HG02885 (cell line): ENCODE measurements at regions not wholly inside any gene's neighbourhood (a gene's known extent, or its start where the extent isn't known, plus 50 kb on each side); places are given as distances from the start of the nearest gene placed in this dataset.
"Not testable (repeated sequence)": the region's sequence is repeated elsewhere in the genome, so short reads cannot be mapped to it uniquely, and the experiment has no call there.

ENCODE experiments used
- ATAC-seq: cut with Tn5 transposase; IDR thresholded peaks from one replicate; pipeline ENCODE4 v1.9.1; 2021; ENCODE audit warnings: mild to moderate bottlenecking; ENCODE audit not compliant: unreplicated experiment, poor library complexity

DNA sequence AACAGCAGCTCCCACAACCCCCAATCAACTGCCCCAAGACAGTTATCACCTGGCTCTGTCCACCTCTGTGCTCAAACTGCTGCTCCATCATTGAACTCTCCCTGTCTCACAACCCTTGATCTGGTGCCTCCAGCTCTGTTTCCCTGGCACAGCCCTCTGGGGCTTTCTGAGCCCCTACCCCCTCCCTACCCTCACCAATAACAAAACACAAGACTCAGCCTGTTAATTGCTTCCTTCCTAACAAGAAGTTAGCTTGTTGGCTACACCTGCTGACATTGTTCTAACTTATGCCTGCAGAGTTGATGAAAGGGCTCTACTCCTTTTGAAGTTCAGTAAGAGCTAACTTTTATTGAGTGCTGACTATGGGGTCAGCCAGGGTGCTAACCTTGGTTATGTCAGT is 99.4 kb upstream of the FNDC3A start:
- ATAC-seq = no peak

DNA sequence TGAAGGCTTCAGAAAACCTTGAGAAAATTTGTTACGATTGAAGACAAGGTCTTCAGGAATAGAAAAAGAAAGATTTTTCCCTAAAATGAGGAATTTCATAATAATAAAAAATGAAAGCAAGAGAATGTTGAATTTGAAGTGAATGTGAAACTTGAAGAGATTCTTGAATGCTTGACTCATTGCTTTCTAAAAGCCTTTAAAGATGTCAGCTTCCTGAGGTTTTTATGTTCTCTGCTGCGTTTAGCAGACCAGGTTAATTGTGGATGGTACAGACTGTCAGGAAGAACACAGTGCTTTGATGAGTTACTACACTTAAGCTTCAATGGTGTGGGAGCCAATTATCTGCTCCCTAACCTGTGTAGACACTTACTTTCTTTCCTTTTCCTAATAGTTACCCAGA is 96.3 kb upstream of the FNDC3A start:
- ATAC-seq = no peak

DNA sequence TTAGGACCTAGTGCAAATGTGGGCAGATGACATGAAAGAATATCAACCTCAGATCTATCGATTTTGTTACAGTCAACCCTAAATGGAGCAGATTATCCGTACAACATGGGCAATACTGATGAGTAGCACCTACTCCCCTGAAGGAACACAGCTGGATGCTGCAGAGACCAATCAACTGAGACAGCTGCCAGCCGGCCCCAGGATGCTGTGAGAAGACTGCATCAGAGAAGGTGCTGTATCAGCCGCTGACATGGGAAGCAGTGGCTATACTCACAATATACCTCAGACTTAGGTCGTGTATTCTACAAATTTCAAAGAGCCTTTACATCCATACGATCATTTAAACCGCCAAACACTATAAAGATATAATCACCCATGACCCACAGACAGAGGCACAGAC is 95.9 kb upstream of the FNDC3A start:
- ATAC-seq = no peak

DNA sequence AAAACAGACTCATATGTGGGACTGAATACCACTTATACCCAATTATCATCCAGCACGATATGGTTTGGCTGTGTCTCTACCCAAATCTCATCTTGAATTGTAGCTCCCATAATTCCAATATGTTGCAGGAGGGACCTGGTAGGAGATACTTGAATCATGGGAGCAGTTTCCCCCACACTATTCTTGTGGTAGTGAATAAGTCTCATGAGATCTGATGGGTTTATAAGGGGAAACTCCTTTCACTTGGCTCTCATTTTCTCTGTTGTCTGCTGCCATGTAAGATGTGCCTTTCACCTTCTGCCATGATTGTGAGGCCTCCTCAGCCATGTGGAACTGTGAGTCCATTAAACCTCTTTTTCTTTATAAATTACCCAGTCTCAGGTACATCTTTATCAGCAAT is 91.9 kb upstream of the FNDC3A start:
- not testable (repeated sequence) for ATAC-seq

DNA sequence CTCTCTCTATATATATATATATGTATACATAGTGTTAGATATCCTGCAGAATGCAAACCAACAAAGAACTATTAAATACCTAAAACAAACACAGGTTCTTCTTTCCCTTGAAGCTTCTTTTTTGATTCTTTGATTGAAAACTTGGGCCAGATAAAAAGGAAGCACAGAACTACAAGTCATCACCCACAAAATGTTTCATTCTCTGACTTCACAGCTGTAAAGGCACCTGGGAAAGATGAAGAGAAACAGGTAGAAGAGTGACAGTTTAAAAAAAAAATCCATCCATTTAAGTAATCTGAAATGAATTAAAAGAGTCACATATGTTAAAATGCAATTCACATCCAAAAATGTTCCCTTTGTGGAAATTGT is 90.7 kb upstream of the FNDC3A start:
- no peak for ATAC-seq

DNA sequence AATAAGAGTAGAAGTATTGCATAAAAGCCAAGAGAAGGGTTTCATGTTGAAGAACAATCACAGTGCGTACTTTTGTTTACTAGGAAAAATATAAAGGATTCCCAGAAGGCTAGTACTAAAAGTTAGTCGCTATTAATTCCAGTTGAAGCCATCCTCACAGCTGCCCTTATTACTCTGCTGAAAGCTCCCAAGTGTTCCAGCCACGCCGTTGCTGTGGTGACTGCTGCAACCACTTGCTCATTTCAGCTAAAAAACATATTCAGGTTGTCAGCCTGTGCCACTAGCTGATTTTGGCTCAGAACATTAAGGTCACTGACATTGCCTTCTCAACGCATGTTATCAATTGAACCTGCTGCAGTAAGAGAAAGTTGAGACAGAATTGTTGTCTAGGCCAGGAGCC is 87.1 kb upstream of the FNDC3A start:
- no peak for ATAC-seq

DNA sequence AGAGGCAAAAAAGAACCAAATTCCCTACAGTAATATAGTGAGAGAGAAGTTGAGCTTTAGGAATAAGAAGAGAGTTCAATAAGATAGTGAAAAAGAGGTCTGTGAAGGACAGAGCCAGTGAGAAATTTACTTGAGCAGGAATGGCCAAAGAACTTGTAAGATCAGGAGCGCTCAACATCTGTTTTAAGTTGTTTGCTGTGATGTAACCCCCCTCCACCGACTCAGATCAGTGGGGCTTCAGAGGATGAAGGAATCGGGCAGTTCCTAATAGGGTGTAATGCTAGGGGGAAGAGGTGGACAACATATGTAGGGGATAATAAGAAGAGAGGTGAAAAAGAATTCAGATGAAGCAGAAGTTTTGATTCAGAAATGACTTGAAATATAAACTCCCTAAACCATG is 85.3 kb upstream of the FNDC3A start:
- ATAC-seq = no peak

DNA sequence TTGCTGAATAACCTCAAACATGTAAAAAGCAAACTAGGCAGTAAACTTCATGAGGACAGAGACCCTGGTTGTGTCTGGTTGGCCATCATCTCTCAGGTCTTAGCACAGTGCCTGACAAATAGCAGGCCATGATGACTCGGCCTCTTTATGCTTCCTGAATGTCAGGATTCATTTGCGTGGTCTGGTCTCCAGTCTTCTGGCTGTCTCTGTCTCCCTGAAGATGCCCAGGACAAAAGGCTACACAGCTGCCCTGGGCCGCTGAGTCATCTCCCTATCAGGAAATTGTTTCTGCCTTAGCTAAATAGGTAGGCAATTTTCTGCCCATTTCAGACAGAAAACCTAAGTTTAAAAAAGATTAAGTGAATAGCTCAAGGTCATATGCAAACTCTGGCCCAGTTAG is 84.1 kb upstream of the FNDC3A start:
- ATAC-seq = no peak

DNA sequence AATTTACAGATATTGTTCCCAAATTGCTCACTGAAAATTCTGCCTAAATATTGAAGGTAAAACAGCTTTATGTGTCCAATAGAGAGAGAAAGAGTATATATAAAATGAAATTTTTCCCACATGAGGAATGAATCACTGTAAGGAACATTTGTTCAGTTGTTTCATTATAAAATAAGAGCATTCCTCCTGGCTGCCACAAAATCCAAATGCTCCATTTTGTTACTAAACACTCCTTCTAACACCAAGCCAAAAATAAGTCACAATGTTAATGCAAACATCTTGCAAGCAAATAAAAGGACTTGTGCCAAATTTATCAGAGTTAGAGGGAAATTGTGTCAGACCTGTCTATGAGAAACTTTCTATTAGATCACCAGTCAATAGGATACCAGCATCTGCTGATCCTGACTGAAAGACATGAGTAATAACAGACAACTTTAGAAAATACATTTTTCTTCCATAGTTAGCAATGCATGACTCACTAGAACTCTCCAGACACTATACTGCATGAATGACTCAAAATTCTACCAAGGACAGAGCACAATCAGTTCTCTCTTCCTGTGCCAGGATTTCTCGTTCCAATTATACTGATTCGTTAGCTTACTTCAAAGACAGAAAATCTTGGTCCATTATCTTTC is 83.5 kb upstream of the FNDC3A start:
- peak; percentile 85 for ATAC-seq

DNA sequence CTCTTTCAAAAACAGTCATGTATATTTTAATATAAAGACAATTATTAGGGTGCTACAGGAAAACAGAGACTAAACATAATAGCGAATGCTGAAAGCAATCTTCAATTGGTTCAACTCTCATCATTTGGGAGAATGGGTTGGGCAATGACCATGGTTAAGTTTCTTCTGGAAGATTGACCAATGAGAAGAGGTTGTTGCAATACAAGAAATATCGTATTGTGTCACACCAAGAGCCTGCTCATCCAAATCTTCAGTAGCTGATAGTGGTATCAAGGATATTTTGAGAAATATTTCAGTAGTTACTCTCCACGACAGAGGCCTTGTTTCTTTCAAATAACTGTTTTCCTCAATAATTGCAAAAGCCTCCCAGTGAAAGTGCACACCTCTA is 83.0 kb upstream of the FNDC3A start:
- ATAC-seq = no peak

DNA sequence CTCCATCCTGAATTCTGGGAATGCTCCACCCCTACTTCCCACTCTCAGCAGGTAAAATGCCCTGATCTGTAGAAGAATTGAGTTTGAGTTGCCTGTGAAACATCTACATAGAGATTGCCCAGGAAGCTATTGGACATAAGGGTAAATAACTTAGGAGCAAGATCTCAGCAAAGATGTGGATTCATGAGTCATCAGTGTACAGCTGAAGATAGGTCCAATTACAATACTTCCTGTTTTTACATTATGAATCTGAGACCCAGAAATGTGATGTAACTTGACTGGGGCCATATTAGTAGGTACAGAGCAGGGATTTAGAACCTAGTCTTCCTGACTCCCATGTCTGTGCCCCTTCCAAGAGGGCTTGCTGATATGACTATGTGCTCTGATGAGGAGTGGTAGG is 79.4 kb upstream of the FNDC3A start:
- ATAC-seq = no peak

DNA sequence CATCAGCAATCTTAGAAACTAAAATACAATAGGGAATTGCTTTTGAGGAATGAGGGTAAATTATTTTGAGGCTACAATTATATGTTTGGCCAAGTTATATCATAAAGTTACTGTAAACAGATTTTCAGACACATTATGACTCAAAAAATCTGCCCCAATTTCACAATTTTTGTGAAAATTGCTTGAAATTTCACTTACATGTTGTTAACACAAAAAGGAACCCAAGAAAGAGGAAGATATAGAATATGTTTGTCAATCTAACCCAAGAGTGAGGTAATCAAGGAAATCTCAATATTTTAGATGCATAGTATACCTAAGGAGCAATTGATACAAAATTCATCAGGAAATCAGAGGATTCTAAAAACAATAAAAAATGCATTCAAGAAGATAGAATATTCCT is 73.9 kb upstream of the FNDC3A start:
- ATAC-seq = no peak

DNA sequence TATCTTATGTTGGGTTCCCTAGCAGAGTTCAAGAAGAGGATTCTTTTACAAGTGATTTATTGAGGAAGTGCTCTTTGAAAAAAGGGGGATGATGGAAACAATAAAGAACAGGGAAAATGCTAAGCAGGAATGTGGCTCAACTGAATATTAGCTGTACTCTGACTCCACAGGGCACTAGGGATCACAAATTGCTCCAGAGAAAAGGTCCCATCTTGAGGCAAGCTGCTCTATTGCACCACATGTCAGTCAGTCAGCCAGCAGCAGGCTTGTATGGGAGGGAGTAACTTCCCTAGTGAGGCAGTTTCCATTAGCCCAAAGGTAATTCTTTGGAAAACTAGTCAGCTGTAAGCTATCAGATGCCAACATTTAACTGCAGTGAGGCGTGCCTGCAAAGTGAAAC is 73.3 kb upstream of the FNDC3A start:
- no peak for ATAC-seq

DNA sequence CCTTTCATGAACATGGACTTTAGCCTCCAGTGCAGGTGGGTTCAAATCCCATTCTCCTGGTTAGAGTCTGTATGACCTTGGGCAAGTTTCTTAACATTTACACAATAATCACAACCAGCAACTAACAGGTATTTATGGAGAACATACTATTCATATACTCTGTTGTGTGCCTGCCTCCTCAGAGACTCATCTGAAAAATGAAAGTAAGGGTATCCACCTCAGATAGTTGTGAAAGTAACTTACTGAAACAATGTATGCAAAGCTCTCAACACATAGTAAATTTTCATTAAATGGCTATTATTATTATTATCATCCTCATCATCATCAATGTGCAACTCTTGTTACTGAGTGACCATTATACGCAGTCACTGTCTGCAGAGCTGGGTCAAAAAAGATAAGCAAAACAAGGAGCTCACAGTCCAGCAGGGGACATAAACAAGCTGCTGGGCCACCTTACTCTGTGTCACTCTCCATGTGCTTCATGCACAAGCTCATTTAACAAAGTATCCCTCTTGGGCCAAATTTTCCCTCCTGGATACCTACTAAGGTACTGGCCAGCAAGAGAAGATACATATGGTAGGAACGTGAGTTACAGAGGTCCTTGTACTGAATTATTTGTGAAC is 70.9 kb upstream of the FNDC3A start:
- no peak for ATAC-seq

DNA sequence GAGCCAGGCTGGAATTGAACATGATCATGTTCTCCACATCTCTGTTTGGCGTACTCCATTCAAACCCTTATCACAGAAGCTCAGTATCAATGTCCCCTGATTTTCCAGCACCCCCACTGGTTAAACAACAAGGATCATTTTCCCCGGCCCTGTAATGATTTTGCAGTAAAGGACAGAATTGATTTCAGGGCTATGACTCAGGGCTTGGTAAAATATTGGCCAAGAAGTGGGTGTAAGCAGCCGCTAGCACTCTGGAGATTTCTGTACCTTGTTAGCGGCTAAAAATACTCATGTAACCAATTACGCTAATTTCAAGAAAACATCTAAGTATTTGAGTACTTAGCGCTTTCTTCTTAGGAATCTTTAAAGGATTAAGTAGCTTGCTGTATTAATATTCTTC is 69.5 kb upstream of the FNDC3A start:
- no peak for ATAC-seq

DNA sequence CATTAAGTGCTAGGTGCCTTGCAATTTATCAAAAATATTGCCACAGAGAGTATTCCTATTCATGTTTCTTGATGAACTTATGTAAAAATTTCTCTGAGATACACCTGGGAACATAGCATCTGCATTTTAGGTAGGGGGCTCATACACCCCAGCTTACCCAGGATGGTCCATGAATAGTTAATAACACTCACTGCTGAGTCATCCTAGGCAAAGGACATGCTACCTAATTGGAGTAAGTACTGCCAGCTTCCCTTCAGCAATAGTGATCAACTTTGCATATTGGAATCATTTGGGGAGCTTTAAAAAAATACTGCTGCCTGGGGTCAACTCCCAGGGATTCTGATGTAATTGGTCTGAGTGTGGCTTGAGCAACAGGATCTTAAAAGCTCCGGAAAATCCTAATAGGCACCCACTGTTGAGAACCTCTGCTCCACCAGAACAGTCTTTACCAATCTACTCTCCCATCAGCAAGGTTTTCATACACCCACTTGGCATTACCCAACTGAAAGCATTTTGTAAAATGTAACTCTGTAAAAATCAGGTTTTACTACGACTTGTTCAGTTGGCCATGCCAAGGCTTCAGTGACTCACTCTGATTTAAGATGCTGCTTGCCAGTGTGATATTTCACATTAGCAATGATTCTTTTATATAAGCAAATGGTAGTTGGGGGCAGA is 67.2 kb upstream of the FNDC3A start:
- ATAC-seq = no peak

DNA sequence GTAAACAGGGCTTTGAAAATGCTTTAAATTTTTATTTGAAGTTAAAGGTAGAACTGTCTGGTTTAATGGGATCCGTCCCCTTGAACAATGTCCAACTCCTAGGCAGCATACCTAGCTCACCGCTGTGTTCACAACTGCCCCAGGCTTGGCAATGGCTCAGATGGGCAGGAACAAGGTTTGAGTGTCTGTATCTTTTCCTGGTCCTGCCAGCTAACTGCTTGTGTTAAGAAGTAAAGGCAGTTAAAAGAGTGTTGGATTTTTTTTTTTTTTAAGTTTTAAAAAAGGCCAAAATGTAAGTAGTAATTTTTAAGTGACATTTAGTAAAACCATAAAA is 66.7 kb upstream of the FNDC3A start:
- ATAC-seq = no peak

DNA sequence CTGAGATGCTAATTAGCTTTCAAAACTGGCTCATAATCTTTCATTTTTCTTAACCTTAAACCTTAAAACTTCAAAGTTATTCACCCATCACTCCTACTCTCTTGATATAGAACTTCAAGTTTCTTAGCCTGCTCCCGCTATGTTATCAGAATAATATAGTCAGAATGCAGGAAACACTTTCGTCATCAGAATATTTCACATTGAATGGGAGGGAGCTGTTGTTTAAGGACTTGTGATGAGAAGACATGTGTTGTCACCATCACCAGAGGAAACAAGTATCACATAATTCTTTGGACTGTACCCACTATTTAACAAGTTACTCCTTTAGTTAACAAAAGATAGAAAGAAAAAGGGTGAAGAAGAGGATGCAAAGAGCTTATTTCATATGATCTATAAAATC is 65.0 kb upstream of the FNDC3A start:
- ATAC-seq = no peak

DNA sequence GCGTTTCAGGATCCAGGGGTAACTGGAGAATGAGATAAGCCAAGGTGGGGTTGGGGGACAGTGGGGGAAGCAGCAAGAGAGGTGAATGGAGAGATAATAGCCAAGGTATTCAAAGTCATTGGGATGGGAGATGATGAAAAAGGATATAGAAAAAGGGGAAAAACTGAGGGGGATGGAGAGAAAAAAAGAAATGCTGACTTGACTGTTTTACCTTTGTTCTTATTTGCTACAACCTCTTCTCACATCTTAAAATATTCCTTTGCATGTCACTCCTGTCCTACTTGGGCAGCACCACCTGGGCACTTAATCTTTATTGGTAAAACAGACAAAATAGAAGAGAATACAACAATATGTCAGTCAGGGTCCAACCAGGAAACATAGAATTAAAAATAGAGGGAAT is 56.0 kb upstream of the FNDC3A start:
- no peak for ATAC-seq

DNA sequence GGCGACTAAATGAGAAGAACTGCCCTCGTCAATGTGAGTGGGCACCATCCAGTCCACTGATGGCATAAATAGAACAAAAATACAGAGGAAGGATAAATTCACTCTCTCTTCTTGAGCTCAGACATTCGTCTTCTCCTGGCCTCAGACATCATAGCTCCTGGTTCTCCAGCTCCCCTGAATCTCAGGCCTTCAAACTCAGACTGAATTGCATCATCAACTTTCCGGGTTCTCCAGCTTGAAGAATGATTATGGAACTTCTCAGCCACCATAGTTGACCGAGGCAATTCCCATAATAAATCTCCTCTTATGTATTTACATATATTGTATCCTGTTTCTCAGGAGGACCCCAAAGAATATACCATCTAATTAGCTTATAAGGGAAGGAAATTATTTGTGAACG is 55.0 kb upstream of the FNDC3A start:
- no peak for ATAC-seq

DNA sequence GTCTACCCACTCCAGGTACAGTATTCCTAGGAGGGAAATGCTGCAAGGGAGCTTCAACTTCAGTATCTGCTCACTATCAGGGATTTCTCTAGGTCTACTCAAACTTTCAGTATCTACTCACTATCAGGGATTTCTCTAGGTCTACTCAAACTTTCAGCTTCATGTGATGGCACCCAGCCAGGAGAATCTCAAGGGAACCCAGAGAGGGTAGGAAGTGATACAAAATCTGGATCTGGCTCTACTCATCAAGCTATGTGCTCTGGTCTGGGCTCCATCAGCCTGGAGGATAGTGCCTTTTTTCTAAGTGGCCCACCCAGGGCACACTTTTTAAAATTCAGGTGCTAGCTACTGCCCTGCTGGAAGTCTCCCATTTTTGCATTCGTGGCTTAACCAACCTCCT is 52.3 kb upstream of the FNDC3A start:
- ATAC-seq = no peak

DNA sequence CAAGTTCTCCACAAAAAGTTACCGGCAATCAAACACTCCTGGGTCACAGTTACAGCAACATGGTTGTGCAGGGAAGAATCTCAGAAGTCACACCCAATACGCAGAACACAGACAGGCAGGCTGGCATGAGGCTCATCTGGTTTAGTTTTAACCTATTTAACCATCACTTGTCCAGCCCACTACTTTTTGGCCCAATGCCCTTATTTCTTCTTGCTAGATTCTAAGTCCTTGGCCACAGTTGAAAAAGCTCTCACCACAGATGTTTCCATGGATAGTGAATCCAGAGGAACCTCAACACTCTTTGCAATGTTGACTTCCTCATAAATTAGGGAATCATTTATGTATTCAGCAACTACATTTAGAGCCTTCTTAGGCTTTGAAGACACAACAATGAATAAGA is 50.7 kb upstream of the FNDC3A start:
- no peak for ATAC-seq
